Stimulated activated CD4-positive, alpha-beta T cell treated with anti-CD3 and anti-CD28 coated beads, Interleukin-12 subunit alpha, Interleukin-12 subunit beta, amount 100 ng/mL, for 4 hours (primary cell): ENCODE measurements at regions not wholly inside any gene's neighbourhood (a gene's known extent, or its start where the extent isn't known, plus 50 kb on each side); places are given as distances from the start of the nearest gene placed in this dataset.

Source experiments
- DNase-seq: peaks from one replicate; pipeline ENCODE4 v3.0.0-alpha.2; 2020

DNA sequence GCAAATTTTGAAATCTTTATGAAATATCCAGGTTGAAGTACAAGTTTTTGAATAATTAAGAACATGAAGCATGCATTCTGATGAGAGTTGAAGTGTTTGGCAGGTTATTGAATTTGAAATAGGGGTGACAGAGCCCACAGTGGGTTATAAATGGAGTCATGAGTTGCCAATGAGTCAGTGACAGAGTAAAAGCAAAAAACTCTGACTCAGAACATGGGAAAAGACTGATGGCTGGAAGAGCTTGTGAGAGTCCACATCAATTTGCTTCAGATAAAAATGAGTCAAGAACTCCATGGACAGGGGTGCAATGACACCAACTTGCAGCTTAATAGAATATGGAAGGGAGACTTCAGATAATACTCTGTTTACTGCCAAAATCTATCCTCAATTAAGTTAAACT, 105.3 kb downstream of the SLC6A15 start:
- DNase-seq: no peak

DNA sequence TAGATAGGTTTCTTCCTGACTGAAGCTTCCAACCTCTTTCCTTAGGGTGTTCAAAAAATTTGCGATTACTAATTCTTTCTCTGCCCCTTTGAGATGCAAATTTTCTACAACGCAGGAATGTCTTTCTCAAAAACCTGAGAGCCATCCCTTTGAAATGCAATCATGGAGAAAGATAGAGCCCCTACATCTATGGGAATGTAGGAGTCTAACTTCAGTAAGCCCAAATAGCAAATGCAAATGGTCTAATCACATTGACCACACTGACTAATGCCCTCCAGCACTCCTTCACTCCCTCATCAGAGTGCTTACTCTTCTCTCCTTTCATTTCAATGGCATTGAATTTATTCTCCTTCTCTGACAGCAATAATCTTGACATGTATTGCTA, 107.1 kb downstream of the SLC6A15 start:
- no peak for DNase-seq

DNA sequence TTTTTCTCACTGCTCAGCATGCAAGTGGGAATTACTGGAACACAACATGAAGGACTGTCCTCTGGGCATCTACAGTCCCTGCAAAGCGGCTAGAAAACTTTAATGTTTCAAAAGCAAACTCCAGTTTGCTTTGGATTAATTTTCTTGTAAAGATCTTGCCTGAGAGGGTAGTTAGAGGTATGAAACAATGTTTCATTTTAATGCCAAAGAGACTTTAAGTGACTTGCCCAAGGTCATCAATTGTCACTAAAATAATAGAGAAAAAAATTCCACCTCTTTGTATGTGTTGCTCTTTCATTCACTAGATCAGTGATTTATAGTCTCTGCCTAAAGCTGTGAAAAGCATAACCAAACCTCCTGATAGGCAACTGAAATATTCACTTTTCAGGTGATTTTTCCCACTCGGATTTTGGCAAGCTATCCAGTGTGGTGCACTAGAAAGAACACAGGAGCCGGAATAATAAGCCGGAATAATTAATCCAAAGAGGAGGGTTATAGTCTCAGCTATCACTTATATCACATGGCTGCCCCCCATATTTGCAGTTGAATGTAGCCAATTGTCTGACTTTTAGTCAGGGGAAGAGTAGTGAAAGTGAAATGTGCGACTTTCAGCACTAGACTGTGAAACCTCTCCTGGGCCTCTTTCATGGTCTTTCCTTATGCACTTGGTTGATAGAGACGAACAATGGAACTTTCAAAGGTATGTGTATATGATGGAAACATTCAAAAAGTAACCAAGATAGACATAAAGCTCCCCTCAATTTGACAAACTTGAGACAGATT, 107.7 kb downstream of the SLC6A15 start:
- no peak for DNase-seq

DNA sequence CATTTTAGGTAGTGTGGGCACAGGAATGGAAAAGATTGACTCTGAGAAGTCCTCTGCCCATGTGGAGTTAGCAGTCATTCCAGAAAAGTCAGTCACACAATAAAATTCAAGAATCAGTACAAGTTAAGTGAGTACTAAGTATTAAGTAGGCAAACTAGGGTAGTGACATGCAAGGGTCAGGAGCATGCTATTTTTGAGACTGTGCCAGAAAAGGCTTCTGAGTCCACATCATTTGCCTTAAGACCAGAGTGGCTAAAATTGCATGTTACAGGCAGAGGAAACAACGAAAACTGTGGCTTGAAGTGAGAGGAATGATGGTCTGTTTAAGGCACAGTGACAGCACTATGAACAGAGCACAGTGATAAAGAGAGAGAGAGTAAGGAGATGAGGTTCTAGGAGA, 108.9 kb downstream of the SLC6A15 start:
- no peak for DNase-seq

DNA sequence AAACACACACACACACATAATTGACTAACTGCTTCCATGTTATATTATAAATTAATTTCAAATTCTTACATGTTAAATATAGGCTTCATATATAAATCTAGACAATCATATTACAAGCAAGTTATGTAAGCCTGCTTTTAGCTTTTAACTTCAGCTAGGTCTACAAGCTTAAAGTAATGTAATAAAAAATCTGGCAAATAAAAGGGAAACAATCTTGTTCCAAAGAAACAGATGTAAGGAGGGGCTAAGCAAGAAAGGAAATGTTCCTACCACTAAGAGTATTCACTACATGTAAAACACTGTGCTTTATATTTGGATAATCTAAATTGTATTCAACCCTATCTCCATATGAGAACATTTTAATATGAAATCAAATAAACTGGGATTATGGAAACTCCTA, 110.4 kb downstream of the SLC6A15 start:
- DNase-seq: no peak

DNA sequence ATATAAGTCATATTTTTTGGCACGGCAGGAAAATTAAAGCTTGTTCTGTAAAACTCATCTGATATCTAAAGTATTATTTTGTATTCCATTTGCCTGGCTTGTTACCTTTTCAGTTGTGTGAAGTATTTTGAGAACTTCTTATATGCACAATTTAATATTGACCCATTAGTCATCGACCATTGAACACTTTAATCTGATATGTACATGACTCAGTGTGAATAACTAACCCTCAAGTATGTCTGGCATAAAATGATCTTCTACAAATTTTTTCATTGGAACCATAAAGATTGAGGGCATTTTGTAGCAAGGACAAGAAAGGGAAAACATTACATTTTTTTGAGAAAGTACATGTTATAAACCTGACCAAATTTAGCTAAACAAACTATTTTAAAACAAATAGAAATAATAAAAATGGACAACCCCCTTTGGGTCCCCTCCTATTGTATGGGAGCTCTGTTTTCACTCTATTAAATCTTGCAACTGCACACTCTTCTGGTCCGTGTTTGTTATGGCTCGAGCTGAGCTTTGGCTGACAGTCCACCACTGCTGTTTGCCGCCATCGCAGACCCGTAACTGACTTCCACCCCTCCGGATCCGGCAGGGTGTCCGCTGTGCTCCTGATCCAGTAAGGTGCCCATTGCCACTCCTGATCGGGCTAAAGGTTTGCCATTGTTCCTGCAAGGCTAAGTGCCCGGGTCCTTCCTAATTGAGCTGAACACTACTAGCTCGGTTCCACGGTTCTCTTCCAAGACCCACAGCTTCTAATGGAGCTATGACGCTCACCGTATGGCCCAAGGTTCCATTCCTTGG, 118.8 kb downstream of the SLC6A15 start:
- DNase-seq: no peak

DNA sequence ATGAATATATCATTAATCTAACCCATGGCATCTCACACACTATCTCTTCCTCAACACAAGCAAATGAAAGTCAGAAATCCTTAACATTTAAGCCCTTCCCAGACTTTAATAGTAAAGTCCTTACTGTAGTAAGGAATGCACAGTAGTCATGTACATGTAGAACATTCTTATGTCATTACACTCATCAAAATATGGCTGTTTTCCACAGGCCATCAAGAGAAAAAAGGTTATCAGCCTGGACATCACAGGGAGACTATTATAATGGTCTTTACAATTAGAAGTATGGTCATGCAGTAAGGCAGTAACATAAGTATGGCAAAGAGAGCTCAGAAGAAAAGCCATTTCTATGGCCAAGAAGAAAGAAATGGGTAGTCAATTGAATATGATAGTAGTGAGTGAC, 121.2 kb downstream of the SLC6A15 start:
- no peak for DNase-seq

DNA sequence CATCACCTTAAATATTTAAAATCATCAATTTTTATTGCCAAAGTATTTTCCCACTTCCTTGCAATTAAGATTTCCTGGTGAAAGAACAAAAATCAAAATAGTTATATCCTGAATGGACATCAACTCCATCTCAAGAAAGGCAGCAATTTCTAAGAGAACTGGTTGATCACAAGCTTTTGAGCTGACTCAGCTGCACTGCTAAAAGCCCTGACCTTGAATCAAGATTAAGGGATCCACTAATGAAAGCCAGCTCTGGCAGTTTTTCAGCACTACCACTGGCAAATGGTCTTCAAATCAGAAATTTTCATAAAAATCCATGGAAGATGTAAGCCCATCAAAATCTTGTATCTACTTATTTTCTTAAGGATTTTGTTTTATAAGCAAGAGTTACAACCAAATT, 123.4 kb downstream of the SLC6A15 start:
- DNase-seq: no peak

DNA sequence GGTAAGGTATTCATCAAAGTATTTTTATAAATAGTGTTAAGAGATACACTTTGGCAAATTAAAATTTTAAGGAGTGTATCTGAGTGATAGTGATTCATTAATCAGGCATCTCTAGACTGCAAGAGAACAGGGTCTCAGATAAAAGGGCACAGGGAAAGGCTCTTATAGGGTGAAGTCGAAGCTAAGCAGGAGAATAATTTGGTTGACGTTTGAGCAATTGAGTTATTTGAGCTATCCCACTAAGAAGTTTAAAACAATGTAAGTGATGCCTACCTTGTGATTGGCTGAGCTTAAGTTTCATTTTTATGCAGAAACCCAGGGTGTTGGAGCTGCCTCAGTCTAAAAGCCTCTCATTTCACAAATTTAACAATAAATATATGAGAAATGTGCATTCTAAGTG, 125.3 kb downstream of the SLC6A15 start:
- no peak for DNase-seq

DNA sequence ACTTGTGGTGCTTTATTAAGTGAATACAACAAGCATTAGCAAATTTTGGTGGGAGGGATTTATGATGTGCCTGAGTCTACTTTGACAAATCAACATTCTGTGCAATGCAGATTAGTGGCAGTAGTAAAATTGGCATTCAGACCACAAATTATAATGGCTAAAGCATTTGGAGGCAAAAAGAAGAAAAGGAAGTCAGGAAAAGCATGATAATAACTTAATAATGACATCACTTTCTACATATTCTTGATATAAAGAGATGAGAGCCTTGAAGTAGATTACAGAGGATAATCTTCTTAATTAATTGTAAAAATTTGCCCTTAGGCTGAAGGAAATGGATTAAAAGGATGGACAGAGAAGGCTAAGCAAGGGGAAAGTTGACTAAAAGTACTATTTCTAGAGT, 126.0 kb downstream of the SLC6A15 start:
- no peak for DNase-seq

DNA sequence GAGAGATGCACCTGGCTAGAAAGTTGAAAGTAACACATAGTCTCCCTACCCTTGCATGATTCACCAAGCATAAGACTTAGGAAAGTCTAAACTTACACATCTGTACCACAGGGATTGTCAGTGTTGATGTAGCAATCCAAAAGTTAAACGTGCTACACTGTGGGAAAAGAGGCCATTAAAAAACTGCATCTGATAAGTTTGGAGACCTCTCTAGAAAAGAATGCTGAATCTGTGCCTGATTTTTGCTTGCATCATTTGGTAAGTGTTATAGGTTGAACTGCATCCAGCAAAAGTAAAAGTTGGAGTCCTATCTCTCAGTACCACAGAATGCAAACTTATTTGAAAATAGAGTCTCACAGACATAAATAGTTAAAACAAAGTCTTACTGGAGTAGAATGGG, 126.6 kb downstream of the SLC6A15 start:
- no peak for DNase-seq

DNA sequence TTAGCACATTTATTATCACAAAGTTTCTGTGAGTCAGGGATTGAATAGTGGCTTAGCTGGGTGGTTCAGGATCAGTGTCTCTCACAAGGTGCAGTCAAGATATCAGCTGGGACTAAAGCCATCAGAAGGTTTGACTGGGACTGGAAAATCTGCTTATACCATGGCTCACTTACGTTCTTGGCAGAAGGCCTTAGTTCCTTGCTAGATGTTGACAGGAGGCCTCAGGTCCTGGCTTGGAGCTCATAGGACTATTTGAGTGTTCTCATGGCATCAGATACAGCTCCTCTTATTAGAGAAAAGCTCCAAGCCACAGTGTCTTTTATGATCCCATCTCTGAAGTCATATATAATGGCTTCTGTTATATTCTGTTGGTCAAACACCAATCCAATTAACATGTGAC, 127.3 kb downstream of the SLC6A15 start:
- no peak for DNase-seq

DNA sequence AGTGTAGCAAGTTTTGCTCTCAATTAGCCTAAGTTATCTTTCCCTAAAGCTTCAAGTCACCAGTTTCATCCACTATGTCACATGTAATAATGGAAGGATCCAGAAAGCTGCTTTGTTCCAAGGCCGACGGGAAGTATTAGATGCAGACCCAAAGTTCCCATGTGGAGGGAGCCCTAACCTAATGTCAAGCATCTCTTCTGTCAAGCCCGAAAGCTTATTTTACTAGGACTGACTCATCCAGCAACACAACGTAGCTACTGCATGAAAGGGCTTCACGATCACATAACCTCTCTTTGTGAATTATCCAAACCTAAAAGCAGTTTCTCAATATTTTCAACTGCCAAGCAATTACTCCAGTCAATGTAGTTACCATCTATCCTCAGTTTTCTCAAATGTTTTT, 133.4 kb downstream of the SLC6A15 start:
- no peak for DNase-seq

DNA sequence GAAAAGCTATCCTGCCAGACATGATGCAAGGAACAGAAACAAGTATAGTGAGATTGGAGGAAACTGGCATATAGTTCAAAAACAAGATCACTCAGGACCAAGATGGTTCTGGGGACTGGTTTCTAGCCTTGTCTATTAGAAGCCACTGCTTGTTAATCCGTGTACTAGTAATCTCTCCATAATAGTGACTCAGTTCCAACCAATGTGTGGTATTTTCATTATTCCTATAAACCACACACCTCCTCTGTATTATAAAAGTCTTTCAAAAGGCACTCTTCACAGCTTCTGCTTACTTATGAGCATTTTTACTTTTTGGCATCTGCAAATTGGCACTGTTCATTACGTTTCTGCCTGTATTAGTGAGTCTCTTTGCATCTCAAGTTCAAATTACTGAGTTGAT, 140.3 kb downstream of the SLC6A15 start:
- DNase-seq: no peak

DNA sequence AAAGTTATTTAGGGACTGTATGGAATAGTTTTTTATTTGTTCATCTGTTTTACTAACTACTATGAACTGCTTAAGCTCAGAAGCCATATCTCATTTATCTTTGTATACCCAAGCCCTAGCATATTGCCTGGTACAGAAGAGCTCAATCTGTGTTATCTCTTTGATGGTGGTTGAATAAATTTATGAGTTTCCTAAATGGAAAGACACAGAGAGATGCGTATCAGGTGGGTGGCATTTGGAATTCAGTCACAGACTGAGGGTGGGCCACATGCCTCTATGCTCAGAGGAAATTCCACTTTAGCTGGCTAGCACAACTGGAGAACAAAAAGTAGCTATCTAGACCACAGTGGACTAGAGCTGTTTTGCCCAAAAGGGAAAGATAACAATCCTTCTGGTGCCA, 145.5 kb downstream of the SLC6A15 start:
- no peak for DNase-seq

DNA sequence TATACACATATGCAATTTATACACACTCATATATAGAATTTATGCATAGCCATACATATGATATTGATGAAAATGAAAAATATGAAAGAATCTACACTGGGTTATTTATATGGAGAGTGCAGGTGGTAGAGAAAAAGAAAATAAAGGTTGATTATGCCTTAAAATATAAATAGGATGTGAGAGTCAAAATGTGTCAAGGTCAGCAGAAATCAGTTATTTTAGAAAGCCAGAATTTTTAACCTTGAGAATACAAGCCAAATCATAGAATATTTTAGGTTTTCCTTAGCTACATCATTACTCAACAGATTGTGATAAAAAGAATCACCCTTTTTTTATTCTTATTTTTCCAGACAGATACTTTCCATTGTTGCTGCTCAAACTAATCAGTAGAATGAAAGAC, 146.2 kb downstream of the SLC6A15 start:
- no peak for DNase-seq

DNA sequence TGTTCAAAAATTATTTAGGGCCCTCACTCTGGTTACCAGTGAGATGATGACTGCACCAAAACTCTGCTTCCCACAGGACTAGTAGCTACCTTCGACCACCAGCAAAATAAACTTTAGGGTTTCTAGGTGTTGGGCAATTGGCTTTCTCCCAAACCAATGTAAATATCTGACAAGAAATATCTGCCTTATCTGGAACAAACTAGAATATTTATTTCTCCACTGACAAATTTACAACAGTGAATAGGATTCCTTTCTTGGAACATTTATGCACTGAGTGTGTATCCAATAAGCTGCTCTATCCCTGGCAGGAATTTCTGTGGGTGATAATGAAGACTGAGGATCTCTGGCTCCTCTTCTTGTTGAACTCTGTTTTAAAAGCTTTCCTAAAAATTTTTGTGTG, 148.6 kb downstream of the SLC6A15 start:
- no peak for DNase-seq

DNA sequence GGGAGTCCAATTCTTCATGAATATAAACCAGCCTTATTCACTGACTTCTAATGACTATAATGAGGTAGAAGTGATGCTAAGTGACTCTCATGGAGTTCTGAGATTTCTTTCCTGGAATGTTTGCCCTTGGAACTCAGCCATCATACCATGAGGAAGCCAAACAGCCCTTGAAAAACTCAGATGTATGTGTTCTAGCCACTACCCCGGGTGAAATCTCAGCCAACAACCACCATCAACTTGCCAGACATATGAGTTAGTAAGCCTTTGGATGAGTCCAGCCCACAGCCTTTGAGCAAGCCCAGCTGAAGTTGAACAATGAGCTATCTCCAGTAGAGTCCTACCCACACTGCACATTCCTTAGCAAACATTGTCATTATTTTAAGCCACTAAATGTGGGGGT, 149.5 kb downstream of the SLC6A15 start:
- DNase-seq: no peak

DNA sequence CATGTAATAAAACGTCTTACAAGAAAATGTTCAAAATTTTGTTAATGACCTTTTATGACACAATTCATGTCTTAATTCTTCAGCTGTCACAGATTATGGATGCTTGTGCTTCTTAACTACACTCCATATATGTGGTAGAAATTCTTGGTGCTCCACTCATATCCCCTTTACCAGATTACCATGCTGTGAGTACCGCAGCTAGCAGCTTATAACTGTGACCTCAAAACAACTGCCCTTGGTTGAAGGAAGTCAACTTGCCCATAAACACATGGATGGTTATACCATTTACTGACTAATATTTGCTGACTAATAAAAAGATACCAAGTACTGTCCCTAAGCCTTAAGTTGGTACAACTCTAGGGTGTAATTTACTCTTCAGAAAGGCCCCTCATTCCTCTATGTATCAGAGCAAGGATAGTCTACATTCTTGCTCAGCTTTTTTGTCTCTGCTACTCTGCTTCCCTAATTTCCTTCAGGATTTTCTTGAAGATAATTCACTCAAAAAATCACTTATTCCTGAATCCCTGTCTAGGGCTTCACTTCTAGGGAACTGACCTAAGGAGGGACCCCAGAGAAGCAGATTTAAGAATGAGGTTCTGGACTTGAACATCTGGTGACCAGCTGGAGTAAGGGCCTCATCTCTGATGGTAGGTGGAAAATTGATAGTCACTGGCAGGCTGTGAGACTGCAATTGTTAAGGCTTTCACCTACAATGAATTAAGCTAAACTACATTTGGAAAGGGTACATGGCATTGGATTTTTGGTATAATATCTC, 152.3 kb downstream of the SLC6A15 start:
- DNase-seq: no peak

DNA sequence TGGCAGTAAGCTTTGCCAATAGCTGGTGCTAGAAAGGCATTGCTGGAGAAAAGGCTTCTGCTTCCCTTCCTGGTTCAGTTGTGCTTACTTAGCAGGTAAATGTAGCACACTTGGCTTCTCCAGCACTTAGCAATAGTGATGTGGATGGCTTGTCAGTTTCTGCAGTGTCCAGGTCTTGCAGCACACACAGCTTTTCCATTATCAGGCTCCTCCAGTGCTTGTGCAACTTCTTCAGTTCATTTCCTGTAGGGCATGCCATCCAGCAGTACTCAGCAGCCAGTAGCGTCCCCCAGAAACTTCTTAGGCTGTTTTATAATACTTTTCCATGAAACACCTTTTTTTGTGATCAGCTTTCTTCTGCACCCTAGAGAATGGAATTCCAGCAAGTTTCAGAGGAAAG, 154.6 kb downstream of the SLC6A15 start:
- DNase-seq: no peak

DNA sequence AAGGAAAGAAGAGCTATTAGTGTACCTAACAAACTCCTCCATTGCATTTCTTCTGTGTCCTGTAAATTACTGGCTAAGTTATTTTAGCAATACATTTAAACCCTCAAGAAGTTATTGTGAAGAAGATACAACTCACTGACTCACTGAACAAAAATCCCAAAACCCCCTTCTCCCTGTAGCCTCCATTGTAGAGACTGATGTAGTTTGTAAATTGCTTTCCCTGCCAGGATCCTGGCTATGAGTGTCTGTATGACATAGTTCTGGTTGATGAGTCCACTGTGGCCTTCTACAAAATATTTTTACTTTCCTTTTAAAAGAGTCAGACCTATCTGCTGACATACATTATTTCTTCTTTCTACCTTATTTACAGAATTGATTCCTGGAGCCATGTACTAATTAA, 155.6 kb downstream of the SLC6A15 start:
- DNase-seq: no peak

DNA sequence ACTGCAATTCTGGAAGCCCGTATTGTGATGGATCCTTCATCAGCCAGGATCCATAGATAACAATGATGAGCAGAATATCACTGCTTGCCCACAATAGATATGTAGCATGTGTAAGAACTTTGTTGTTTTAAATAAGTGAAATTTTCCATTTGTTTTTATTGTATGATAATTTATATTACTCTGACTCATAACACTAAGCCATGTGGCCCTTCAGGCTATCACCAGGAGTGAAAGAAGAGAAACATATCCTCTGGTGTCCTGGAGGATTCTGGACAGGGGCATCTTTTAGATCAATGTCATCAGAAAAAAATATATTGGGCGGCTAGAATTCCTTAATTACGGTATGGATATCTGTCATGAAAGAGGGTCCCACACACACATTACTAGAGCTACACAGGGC, 167.5 kb downstream of the SLC6A15 start:
- no peak for DNase-seq

DNA sequence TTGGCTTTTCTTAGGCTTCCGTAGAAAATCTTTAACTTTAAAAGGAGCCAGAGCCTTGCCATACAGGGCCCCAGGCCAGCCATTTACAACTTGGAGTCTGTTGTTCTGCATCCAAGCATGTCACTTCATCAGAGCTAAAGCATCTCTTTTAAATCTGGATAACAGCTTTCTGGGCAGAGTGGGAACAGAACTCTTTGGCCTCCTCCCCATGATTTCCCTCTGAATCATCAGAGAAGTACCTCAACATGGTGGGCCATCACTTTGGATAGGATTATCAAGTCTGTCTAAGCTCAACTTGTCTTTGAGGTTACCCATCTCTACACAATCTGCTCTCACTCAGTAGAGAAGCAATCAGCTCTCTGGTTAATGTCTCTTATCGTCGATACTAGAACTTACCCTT, 170.9 kb downstream of the SLC6A15 start:
- no peak for DNase-seq

DNA sequence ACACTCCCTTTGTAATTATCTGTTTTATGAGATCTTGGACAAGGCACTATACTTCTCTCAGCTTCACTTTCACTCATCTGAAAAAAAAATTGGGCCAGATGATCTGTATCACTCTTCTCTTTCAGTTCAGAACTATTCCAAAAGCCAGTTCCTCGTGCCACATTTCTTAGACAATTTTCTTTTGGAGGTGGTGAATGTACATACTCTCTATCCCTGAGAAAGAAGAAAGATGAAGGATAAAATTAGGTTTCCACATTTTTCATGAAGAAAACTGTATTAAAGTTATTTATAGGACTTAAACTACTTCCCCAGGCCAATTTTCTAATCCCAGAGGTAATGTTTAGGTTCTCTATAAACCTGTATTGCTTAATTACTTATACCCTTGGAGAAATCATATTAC, 171.6 kb downstream of the SLC6A15 start:
- no peak for DNase-seq
